OCI-LY7 (cell line): ENCODE measurements at regions not wholly inside any gene's neighbourhood (a gene's known extent, or its start where the extent isn't known, plus 50 kb on each side); places are given as distances from the start of the nearest gene placed in this dataset.

Experiments used
- BruUV-seq: library from RNA; stranded (reverse); fragments of 400-500 nt; replicated peaks from 2 replicates; lab custom pipeline; 2021; lab: Mats Ljungman, UMichigan
- CTCF ChIA-PET: fragments of 300-600 bp; sonication (Branson Sonifier 250); formaldehyde crosslinking; loops from one replicate; lab custom pipeline; 2022; ENCODE audit warnings: antibody characterized with exemption; ENCODE audit not compliant: unreplicated experiment; lab: Charles Lee
- POLR2A ChIA-PET: fragments of 300-600 bp; sonication (Branson Sonifier 250); formaldehyde crosslinking; loops from one replicate; lab custom pipeline; 2022; ENCODE audit warnings: antibody characterized with exemption; lab: Charles Lee
- DNase-seq: peaks from one replicate; pipeline ENCODE4 v3.0.0-alpha.2; 2015; ENCODE audit warnings: low spot score
- H2AFZ ChIP-seq: fragments of 200-600 bp; sonication (generic), shearing (Covaris generic); 2 replicates; pipeline ENCODE4 v1.6.1; 2014; ENCODE audit warnings: mild to moderate bottlenecking, antibody characterized with exemption, low read length, moderate library complexity
- H3K27ac ChIP-seq: fragments of 200-600 bp; sonication (generic); 2 replicates; pipeline ENCODE4 v1.5.1; 2014; ENCODE audit warnings: mixed run types, low read depth, mild to moderate bottlenecking, moderate library complexity, low read length, inconsistent platforms; ENCODE audit not compliant: poor library complexity, severe bottlenecking
- H3K36me3 ChIP-seq: fragments of 200-600 bp; sonication (generic); 2 replicates; pipeline ENCODE4 v1.6.1; 2014; ENCODE audit warnings: mild to moderate bottlenecking, antibody characterized with exemption, low read length, moderate library complexity, mixed read lengths; ENCODE audit not compliant: insufficient read depth
- H3K4me1 ChIP-seq: fragments of 200-600 bp; sonication (generic); 2 replicates; pipeline ENCODE4 v1.5.1; 2014; ENCODE audit warnings: mild to moderate bottlenecking, low read length; ENCODE audit not compliant: insufficient read depth, poor library complexity, severe bottlenecking
- H3K4me2 ChIP-seq: fragments of 200-600 bp; sonication (generic); 2 replicates; pipeline ENCODE4 v1.6.1; 2014; ENCODE audit warnings: mild to moderate bottlenecking, low read length
- H3K4me3 ChIP-seq: fragments of 200-600 bp; sonication (generic); 2 replicates; pipeline ENCODE4 v1.5.1; 2014; ENCODE audit warnings: mild to moderate bottlenecking, low read depth, low read length; ENCODE audit not compliant: poor library complexity, severe bottlenecking
- H3K79me2 ChIP-seq: fragments of 200-600 bp; sonication (generic); 2 replicates; pipeline ENCODE4 v1.6.1; 2016; ENCODE audit warnings: low read depth, mild to moderate bottlenecking, low read length, moderate library complexity, mixed read lengths; ENCODE audit not compliant: insufficient read depth
- H3K9me2 ChIP-seq: fragments of 200-600 bp; sonication (generic); 2 replicates; pipeline ENCODE4 v1.6.1; 2016; ENCODE audit warnings: mild to moderate bottlenecking, low read length, mixed read lengths; ENCODE audit not compliant: insufficient read depth
- H3K9me3 ChIP-seq: fragments of 200-600 bp; sonication (generic); 2 replicates; pipeline ENCODE4 v1.6.1; 2014; ENCODE audit warnings: mild to moderate bottlenecking, mixed run types, low read length, mixed read lengths
- H4K20me1 ChIP-seq: fragments of 200-600 bp; sonication (generic); 2 replicates; pipeline ENCODE4 v1.6.1; 2014; ENCODE audit warnings: mild to moderate bottlenecking, antibody characterized with exemption, low read length, moderate library complexity, mixed read lengths; ENCODE audit not compliant: insufficient read depth
- EZH2phosphoT487 ChIP-seq: fragments of 200-600 bp; sonication (generic); IDR thresholded peaks from 2 replicates; pipeline ENCODE4 v1.6.1; 2018; ENCODE audit warnings: low read depth, borderline replicate concordance, mild to moderate bottlenecking, mixed run types, antibody characterized with exemption, low read length, moderate library complexity, mixed read lengths
- intact Hi-C: fragments of 100-400 bp; cut with micrococcal nuclease; formaldehyde crosslinking; loops from one replicate; pipeline ENCODE4 v1.10.0; 2022; ENCODE audit not compliant: unreplicated experiment
- TF ChIP-seq, protein P1 (sequence below): fragments of 200-600 bp; sonication (generic); conservative IDR thresholded peaks from 2 replicates; pipeline ENCODE4 v1.5.1; 2014; ENCODE audit warnings: mild to moderate bottlenecking, antibody characterized with exemption, low read length, moderate library complexity, mixed read lengths

DNA sequence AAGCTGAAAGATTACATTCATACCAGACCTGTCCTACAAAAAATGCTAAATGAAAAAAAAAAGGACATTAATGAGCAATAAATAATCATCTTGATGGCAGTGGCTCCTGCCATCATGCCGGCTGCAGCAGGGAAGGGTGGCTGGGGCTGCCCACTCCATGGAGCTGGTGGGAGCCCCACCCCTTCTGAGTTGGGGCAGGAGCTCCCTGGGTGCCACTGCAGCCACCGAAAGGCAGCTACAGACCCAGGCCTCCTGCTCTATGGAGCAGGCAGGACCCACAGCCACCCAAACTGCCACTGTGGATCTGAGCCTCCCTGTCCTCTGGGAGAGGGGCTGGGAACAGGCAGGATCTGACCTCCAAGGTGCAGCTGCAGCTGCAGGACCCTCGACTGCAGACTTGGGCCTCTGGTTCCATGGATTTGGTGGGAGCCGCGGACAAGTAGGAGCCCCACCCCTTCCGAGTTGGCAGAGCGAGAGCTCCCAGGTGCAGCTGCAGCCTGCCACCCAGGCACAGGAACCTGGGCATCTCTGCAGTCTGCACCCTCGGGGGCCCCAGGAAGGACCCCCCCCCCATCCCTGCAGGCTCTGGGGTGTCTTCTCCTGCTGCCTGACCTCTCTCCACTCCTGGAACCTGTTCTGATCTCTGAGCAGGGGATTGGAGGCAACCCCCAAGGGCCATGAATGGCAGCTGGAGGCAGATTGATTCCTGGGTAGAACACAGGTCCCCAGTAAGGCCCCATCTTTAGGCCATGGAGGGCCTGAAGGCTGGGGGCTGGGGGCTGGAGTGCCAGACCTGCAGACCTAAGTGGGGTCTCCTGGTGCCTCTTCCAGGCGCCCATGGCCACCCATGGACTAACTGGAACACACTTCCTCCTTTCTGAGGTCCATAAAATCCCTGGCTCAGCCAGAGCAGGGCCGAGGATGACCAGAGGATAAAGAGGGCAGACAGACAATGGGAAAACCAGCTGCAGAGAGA is 70.4 kb upstream of the TTC14 start:
- intact Hi-C loops = no loop called here
- H4K20me1 ChIP-seq = no peaks in the 10 kb centered on the region
- ChIA-PET CTCF (no interaction called here), POLR2A (interaction anchor here (0.9 to 1.9 kb wide), 2 partner anchors 11 to 19 kb away, joined by 3 to 7 read pairs; no protein-coding TSS in a partner anchor)
- H3K4me3 ChIP-seq = no peak overlapping the region
- H3K9me3 ChIP-seq = no peaks in the 10 kb centered on the region
- H3K9me2 ChIP-seq = no peaks in the 10 kb centered on the region
- H3K36me3 ChIP-seq = no peaks in the 10 kb centered on the region
- H3K4me2 ChIP-seq = no peak overlapping the region
- H2AFZ ChIP-seq = no peak overlapping the region
- DNase-seq = no peak
- TF ChIP-seq EZH2phosphoT487 = no peak
- TF ChIP-seq, protein P1, sequence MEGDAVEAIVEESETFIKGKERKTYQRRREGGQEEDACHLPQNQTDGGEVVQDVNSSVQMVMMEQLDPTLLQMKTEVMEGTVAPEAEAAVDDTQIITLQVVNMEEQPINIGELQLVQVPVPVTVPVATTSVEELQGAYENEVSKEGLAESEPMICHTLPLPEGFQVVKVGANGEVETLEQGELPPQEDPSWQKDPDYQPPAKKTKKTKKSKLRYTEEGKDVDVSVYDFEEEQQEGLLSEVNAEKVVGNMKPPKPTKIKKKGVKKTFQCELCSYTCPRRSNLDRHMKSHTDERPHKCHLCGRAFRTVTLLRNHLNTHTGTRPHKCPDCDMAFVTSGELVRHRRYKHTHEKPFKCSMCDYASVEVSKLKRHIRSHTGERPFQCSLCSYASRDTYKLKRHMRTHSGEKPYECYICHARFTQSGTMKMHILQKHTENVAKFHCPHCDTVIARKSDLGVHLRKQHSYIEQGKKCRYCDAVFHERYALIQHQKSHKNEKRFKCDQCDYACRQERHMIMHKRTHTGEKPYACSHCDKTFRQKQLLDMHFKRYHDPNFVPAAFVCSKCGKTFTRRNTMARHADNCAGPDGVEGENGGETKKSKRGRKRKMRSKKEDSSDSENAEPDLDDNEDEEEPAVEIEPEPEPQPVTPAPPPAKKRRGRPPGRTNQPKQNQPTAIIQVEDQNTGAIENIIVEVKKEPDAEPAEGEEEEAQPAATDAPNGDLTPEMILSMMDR = no peak
- no peaks in the 10 kb centered on the region for H3K4me1 ChIP-seq
- no peak overlapping the region for H3K27ac ChIP-seq
- no peaks in the 10 kb centered on the region for H3K79me2 ChIP-seq
- BruUV-seq = no TSS peak

DNA sequence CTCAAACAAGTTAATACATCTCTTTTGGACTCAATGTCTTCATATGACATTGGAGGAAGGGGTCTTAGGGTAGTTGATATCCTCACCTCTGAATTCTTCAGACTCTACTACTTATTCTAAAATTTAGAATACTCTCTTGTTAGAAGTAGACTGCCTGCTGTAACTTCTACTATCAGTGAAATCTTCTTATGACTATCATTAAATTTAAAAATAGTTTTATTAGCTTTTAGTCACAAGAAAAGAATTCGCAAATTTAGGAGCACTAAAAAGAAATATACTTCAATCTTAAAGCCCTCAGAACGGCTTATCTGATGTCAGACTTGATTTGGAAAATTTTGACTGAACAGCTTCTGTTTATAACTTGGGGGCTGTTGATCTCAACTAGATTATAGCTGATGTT is 67.1 kb upstream of the TTC14 start:
- Histone ChIP-seq H3K27ac (no peak overlapping the region), H3K36me3 (no peaks in the 10 kb centered on the region), H3K4me3 (no peak overlapping the region), H3K4me2 (no peak overlapping the region), H2AFZ (no peak overlapping the region), H3K79me2 (no peaks in the 10 kb centered on the region), H3K4me1 (no peaks in the 10 kb centered on the region), H3K9me3 (no peaks in the 10 kb centered on the region), H4K20me1 (no peaks in the 10 kb centered on the region), H3K9me2 (no peaks in the 10 kb centered on the region)
- no TSS peak for BruUV-seq
- intact Hi-C loops = no loop called here
- TF ChIP-seq EZH2phosphoT487 = no peak
- TF ChIP-seq, protein P1 = no peak
- no peak for DNase-seq
- CTCF ChIA-PET = no interaction called here
- POLR2A ChIA-PET = interaction anchor here (0.6 kb wide), 1 partner anchor 264 kb away, joined by 4 read pairs; no protein-coding TSS in a partner anchor

DNA sequence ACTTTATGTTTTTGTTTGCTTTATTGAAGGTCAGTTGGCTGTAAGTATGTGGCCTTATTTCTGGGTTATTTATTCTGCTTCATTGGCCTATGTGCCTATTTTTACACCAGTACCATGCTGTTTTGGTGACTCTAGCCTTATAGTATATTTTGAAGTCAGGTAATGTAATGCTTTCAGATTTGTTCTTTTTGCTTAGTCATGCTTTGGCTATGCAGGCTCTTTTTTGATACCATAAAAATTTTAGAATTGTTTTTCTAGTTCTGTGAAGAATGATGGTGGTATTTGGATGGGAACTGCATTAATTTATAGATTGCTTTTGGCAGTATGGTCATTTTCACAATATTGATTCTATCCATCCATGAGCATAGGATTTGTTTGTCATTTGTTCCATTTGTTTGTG is 63.5 kb upstream of the TTC14 start:
- TF ChIP-seq, protein P1 = no peak
- no peak for TF ChIP-seq EZH2phosphoT487

More for the DNA sequence above, 63.5 kb upstream of the TTC14 start:
- intact Hi-C loops = no loop called here
- Histone ChIP-seq H3K27ac (no peak overlapping the region), H3K9me3 (no peaks in the 10 kb centered on the region), H3K79me2 (no peaks in the 10 kb centered on the region), H2AFZ (no peak overlapping the region), H3K4me3 (no peak overlapping the region), H3K36me3 (no peaks in the 10 kb centered on the region), H3K9me2 (no peaks in the 10 kb centered on the region), H3K4me1 (no peaks in the 10 kb centered on the region), H4K20me1 (no peaks in the 10 kb centered on the region), H3K4me2 (no peak overlapping the region)
- no TSS peak for BruUV-seq
- ChIA-PET CTCF (no interaction called here), POLR2A (no interaction called here)
- no peak for DNase-seq
